HUDEP-2 (cell line): ENCODE measurements at regions not wholly inside any gene's neighbourhood (a gene's known extent, or its start where the extent isn't known, plus 50 kb on each side); places are given as distances from the start of the nearest gene placed in this dataset.

Experiments
- DNase-seq, 76 experiments: peaks; one replicate each; lab custom pipeline; 2025; ENCODE audit not compliant: unreplicated experiment in 76 of 76; lab: John Stamatoyannopoulos, UW

DNA sequence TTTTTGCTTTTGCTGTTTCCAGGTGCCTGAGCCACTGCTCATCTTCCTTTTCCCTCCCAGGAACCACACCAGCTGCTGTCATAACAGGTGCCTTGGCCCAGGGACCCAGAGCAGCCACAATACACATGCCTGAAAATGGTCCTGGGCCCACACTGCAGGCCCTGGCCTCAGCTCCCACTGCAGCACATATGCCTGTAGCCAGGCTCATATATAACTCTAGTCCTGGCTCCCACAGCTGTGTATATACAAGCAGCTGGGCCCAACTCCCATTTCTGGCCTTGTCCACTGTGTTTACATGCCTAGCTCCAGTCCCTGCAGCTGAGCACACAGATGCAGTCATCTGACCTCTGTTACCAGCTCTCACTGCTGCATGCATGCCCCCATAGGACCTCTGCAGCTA, 930.5 kb downstream of the ADGRL3 start:
- DNase-seq = no peak

DNA sequence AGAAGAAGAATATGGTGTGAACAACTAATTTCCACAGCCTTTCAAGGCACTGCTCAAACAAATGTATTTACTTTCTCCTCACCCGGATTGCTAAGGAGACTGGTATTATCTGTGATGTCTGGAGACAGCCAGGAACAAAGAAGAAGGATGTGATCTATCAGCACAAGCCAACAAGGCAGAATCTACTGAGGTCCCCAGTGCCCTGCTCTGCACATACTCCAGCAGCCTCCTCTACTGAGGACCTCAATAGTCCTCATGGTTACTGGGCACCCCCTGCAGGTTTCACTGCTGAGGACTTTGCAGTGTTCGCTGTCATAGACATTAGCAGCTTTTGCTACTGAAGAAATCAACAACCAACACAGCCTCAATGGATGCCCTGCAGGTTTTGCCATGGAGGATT, 930.1 kb downstream of the ADGRL3 start:
- DNase-seq = no peak
